OCI-LY1 (cell line): ENCODE measurements at regions not wholly inside any gene's neighbourhood (a gene's known extent, or its start where the extent isn't known, plus 50 kb on each side); places are given as distances from the start of the nearest gene placed in this dataset.

ENCODE experiments used
- H2AFZ ChIP-seq: fragments of 200-600 bp; sonication (generic), shearing (Covaris generic); 2 replicates; pipeline ENCODE4 v1.6.0; 2014; ENCODE audit warnings: antibody characterized with exemption, mild to moderate bottlenecking, low read length
- H3F3A ChIP-seq: fragments of 200-600 bp; sonication (generic), shearing (Covaris generic); 2 replicates; pipeline ENCODE4 v1.6.0; 2014; ENCODE audit warnings: mild to moderate bottlenecking, antibody characterized with exemption, low read length, moderate library complexity; ENCODE audit not compliant: insufficient read depth
- H3K27ac ChIP-seq: fragments of 200-600 bp; sonication (generic); 2 replicates; pipeline ENCODE4 v1.5.1; 2014; ENCODE audit warnings: low read length, mixed run types, mild to moderate bottlenecking, low read depth; ENCODE audit not compliant: poor library complexity, severe bottlenecking
- H3K27me3 ChIP-seq: fragments of 200-600 bp; sonication (generic); 2 replicates; pipeline ENCODE4 v1.6.0; 2014; ENCODE audit warnings: antibody characterized with exemption, mild to moderate bottlenecking, low read length, moderate library complexity; ENCODE audit not compliant: insufficient read depth
- H3K36me3 ChIP-seq: fragments of 200-600 bp; sonication (generic); 2 replicates; pipeline ENCODE4 v1.6.1; 2014; ENCODE audit warnings: mild to moderate bottlenecking, antibody characterized with exemption, low read length, moderate library complexity, mixed read lengths; ENCODE audit not compliant: insufficient read depth
- H3K4me1 ChIP-seq: fragments of 200-600 bp; sonication (generic); 2 replicates; pipeline ENCODE4 v1.5.1; 2014; ENCODE audit warnings: mild to moderate bottlenecking, low read length, moderate library complexity; ENCODE audit not compliant: insufficient read depth, severe bottlenecking
- H3K4me2 ChIP-seq: fragments of 200-600 bp; sonication (generic), shearing (Covaris generic); 2 replicates; pipeline ENCODE4 v1.6.1; 2014; ENCODE audit warnings: low read length
- H3K4me3 ChIP-seq: fragments of 200-600 bp; sonication (generic); 2 replicates; pipeline ENCODE4 v1.5.1; 2014; ENCODE audit warnings: low read length, low read depth, mild to moderate bottlenecking, mixed read lengths; ENCODE audit not compliant: poor library complexity, severe bottlenecking
- H3K79me2 ChIP-seq: fragments of 200-600 bp; shearing (Covaris generic); 2 replicates; pipeline ENCODE4 v1.6.1; 2016; ENCODE audit warnings: mixed run types, low read length, mixed read lengths; ENCODE audit not compliant: insufficient read depth
- H3K9ac ChIP-seq: fragments of 200-600 bp; sonication (generic), shearing (Covaris generic); 2 replicates; pipeline ENCODE4 v1.6.1; 2014; ENCODE audit warnings: mild to moderate bottlenecking, low read length, mixed read lengths
- H3K9me2 ChIP-seq: fragments of 200-600 bp; sonication (generic), shearing (Covaris generic); 2 replicates; pipeline ENCODE4 v1.6.1; 2014; ENCODE audit warnings: low read depth, mild to moderate bottlenecking, low read length, mixed read lengths
- H3K9me3 ChIP-seq: fragments of 200-600 bp; shearing (Covaris generic); 2 replicates; pipeline ENCODE4 v1.6.1; 2014; ENCODE audit warnings: low read length, mixed read lengths
- H4K20me1 ChIP-seq: fragments of 200-600 bp; sonication (generic), shearing (Covaris generic); 2 replicates; pipeline ENCODE4 v1.6.0; 2016; ENCODE audit warnings: mild to moderate bottlenecking, low read length; ENCODE audit not compliant: insufficient read depth
- CTCF ChIP-seq: fragments of 200-600 bp; sonication (generic), shearing (Covaris generic); IDR thresholded peaks from 2 replicates; pipeline ENCODE4 v1.5.1; 2017; ENCODE audit warnings: mild to moderate bottlenecking, antibody characterized with exemption, low read length, moderate library complexity, mixed read lengths
- EZH2 ChIP-seq: fragments of 200-600 bp; sonication (generic), shearing (Covaris generic); IDR thresholded peaks from 2 replicates; pipeline ENCODE4 v1.8.0; 2017; ENCODE audit warnings: borderline replicate concordance, mixed run types, mild to moderate bottlenecking, antibody characterized with exemption, low read length, moderate library complexity, mixed read lengths

GRCh38 chr10:105650306-105650705, 1009.2 kb downstream of the SORCS3 start:
- Histone ChIP-seq H3K27me3 (no peaks in the 10 kb centered on the region), H3K4me2 (no peak overlapping the region), H4K20me1 (no peaks in the 10 kb centered on the region), H2AFZ (no peak overlapping the region), H3K4me3 (no peak overlapping the region), H3K9ac (no peak overlapping the region), H3K36me3 (no peaks in the 10 kb centered on the region), H3F3A (no peaks in the 10 kb centered on the region), H3K4me1 (no peaks in the 10 kb centered on the region), H3K27ac (no peak overlapping the region), H3K9me3 (no peaks in the 10 kb centered on the region), H3K79me2 (no peaks in the 10 kb centered on the region), H3K9me2 (no peaks in the 10 kb centered on the region)
- TF ChIP-seq EZH2 (no peak), CTCF (no peak)

GRCh38 chr10:105647354-105647753, 1006.3 kb downstream of the SORCS3 start:
- no peaks in the 10 kb centered on the region for H3K79me2 ChIP-seq
- H4K20me1 ChIP-seq = no peaks in the 10 kb centered on the region
- no peak overlapping the region for H3K4me3 ChIP-seq
- H3K27me3 ChIP-seq = no peaks in the 10 kb centered on the region
- no peaks in the 10 kb centered on the region for H3K36me3 ChIP-seq
- H3K27ac ChIP-seq = no peak overlapping the region
- H3K9me3 ChIP-seq = no peaks in the 10 kb centered on the region
- H2AFZ ChIP-seq = no peak overlapping the region
- no peaks in the 10 kb centered on the region for H3K4me1 ChIP-seq
- H3K9me2 ChIP-seq = no peaks in the 10 kb centered on the region
- H3F3A ChIP-seq = no peaks in the 10 kb centered on the region
- no peak overlapping the region for H3K9ac ChIP-seq
- TF ChIP-seq EZH2 = no peak
- TF ChIP-seq CTCF = no peak
- H3K4me2 ChIP-seq = no peak overlapping the region

- no peak overlapping the region for H3K4me3 ChIP-seq
- H3F3A ChIP-seq = no peaks in the 10 kb centered on the region
- TF ChIP-seq EZH2 (no peak), CTCF (no peak)
- H3K9ac ChIP-seq = no peak overlapping the region
- no peaks in the 10 kb centered on the region for H3K27me3 ChIP-seq
- H3K36me3 ChIP-seq = no peaks in the 10 kb centered on the region
- H2AFZ ChIP-seq = no peak overlapping the region
- no peaks in the 10 kb centered on the region for H3K9me3 ChIP-seq
- H3K4me2 ChIP-seq = no peak overlapping the region
- no peaks in the 10 kb centered on the region for H4K20me1 ChIP-seq
- H3K27ac ChIP-seq = no peak overlapping the region
- no peaks in the 10 kb centered on the region for H3K79me2 ChIP-seq
- no peaks in the 10 kb centered on the region for H3K4me1 ChIP-seq
- no peaks in the 10 kb centered on the region for H3K9me2 ChIP-seq
These were observed 1003.9 kb downstream of the SORCS3 start for GRCh38 chr10:105644978-105645377.
